Hepatic stellate cell (primary cell): ENCODE measurements at regions not wholly inside any gene's neighbourhood (a gene's known extent, or its start where the extent isn't known, plus 50 kb on each side); places are given as distances from the start of the nearest gene placed in this dataset.

Source experiments
- DNase-seq: peaks from one replicate; pipeline ENCODE4 v3.0.0; 2011; ENCODE audit warnings: low spot score

DNA sequence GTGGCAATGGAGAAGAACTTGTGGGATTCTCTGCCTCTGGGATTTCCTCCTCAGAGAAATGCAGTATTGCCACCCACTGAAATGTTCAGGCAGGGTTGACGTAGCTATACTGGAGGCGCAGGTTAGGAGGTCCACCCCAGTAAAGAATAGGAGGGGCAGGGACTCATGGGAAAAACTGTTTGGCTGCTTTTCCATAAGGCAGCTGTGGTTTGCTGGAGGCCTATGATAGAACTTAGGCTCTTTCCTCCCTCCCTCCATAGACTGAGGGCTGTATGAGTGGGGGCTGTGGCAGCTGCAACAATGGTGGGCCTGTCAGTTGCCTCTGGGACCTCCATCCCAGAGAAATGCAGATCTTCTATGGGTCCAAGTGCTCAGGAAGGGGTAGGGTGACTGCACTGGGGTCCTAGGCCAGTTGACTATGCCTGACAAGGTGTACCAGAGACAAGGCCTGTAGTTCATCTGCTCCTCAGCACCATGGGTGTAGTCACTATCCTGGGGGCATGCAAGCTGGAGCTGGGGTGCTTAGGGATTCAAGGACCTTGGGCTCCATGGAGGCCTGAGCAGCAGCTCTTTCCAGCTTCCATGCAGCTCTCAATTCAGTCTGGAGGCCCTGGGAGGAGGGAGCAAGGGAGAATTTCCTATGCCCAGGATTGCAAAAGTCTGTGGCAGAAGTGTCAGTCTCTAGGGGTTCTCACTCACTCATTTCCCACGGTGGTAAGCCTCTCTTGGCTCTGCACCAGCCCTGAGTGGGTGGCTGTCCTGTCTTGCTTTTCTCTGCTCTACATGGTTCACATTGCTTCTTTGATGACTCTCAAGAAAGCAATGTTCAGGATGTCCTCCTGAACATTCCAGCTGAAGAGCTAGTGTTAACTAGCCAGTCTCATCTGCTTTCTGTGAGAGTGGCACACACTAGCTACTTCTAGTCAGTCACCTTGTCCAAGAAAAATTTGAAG, 353.0 kb downstream of the IDS start:
- no peak for DNase-seq

DNA sequence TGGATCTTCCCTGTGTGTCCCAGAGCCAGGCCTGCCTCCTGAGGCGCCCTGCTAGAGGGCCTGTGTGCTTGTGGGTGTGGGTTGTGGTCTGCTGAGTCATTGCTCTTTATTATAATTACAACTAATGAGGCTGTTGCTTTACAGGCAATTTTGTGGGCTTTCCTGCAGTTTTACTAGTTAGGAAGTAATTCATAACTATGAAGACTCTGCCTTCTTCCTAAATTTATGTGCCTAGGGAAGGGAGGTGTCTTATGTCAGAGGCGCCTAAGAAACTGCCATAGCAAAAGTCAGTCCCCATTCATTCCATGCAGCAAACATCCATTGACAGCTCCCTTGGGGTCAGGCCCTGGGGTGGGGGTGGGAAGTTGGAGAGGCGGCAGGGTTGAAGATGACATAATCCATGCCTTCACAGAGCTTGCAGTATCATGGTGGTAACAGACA, 359.2 kb downstream of the IDS start:
- no peak for DNase-seq

DNA sequence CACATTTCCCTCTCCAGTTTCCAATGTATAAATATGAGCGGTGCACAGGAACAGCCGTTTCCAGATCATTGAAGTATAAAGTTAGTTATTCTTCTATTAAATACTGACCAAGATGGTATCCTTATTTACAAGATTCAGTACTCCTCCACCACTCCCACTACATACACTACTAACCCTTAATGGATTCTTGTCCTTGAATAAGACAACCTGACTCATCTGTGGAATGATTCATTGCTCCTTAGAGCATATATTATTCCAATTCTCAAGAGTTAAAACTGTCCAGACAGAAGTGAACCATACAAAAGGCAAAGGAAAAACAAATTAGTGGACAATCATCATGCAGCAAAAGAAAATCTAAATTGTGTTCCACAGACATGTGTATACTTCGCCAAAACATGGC, 373.3 kb downstream of the IDS start:
- no peak for DNase-seq

GRCh38 chrX:149129767-149130166, 375.3 kb downstream of the IDS start:
- DNase-seq = no peak

- DNase-seq = no peak
Observed at GRCh38 chrX:149124526-149125108, 380.5 kb downstream of the IDS start.

- DNase-seq = no peak
Observed at GRCh38 chrX:149121206-149121920, 383.7 kb downstream of the IDS start.

- DNase-seq = no peak
Observed at GRCh38 chrX:149120459-149120858, 384.6 kb downstream of the IDS start.

DNA sequence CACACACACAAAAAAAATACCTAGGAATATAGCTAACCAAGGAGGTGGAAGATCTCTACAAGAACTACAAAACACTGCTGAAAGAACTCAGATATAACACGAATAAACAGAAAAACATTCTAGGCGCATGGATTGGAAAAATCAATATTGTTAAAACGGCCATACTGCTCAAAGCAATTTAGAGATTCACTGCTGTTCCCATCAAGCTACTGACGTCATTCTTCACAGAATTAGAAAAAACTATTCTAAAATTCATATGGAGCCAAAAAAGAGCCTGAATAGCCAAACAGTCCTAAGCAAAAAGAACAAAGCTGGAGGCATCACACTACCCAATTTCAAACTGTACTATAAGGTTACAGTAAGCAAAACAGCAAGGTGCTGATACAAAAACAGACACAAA, 390.2 kb downstream of the IDS start:
- no peak for DNase-seq

GRCh38 chrX:149114001-149114400, 391.1 kb downstream of the IDS start:
- no peak for DNase-seq

- no peak for DNase-seq
Observed at GRCh38 chrX:149097786-149098185, 407.3 kb downstream of the IDS start.

DNA sequence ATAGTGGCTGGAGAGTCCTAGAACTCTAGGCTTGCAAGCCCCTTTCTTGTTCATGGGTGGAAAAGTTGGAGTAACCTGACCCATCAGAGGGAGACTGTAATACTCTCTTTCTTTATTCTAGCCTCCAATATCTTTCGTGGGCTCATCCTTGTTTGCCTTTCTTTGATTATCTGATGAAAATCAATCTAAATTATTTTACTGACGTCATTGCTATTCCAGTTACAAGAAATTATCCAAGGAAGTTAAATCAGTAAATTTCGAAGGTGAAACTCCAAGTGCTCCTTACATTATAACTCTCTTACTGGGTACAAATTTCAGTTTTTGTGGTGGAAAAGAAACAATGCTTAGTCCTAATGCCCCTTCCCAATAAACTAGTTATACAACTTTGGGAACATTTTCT, 412.9 kb downstream of the IDS start:
- DNase-seq = no peak

GRCh38 chrX:149079805-149080406, 425.2 kb downstream of the IDS start:
- DNase-seq = no peak

GRCh38 chrX:149074398-149074797, 430.7 kb downstream of the IDS start:
- no peak for DNase-seq

GRCh38 chrX:149073479-149073878, 431.6 kb downstream of the IDS start:
- DNase-seq = no peak

GRCh38 chrX:149069899-149070298, 435.2 kb downstream of the IDS start:
- no peak for DNase-seq

DNA sequence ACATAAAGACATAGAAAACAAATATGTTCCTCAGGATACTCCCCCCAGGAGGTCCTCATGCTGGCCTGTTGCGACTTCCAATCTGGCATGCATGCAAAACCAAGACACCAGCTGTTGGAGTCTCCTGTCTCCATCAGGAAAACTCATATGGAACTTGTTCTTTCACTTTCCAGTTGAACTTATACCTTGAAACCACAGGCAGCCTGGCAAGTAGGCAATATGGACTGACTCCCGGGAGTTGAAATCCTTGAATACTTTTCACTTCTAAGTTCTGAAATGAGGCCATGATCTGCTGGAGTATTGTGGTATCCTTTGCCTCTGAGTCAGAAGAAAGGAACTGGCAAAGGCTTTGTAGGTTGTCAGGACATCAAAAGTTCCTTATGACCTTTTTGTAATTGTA, 444.2 kb downstream of the IDS start:
- no peak for DNase-seq
